GM19025 (cell line): ENCODE measurements at regions not wholly inside any gene's neighbourhood (a gene's known extent, or its start where the extent isn't known, plus 50 kb on each side); places are given as distances from the start of the nearest gene placed in this dataset.

Experiments
- ATAC-seq: cut with Tn5 transposase; IDR thresholded peaks from one replicate; pipeline ENCODE4 v1.9.1; 2021; ENCODE audit warnings: mild to moderate bottlenecking, low read depth, moderate library complexity; ENCODE audit not compliant: unreplicated experiment

DNA sequence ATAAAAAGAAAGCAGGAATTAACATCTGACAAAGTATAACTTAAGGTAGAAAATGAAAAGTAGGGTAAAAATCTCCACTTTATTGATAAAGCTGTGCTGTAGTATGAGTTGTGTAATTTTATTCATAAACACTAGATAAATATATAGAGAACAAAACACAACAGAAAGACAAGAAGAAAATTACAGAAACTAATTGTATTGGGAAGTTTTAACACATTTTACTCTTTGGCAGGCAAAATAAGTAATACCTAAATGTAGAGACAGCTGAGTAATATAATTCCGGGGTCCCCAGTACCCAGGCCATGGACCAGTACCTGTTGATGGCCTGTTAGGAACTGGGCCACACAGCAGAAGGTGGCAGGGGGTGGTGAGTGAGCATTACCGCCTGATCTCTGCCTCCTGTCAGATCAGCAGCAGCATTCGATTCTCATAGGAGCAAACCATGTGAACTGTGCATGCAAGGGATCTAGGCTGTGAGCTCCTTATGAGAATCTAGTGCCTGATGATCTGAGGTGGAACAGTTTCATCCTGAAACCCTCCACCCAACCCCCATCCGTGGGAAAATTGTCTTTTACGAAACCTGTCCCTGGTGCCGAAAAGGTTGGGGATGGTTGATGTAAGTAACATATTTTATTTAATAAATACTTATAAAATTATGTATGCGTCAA, 84.4 kb upstream of the ETV6 start:
- no peak for ATAC-seq

DNA sequence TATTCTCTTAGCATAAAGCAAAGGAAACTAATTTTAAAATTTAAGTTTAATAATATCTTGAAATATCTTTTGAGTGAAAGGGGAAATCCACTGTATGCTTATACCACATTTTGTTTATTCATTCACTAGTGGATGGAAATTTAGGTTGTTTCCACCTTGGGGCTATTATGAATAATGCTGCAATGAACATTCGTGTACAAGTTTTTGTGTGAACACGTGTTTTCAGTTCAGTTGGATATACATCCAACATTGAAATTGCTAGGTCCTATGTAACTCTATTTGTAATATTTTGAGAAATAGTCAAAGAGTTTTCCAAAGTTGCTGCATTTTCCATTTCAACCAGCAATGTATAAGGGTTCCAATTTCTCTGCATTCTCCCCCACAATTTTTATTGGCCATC, 83.7 kb upstream of the ETV6 start:
- ATAC-seq, result no peak

DNA sequence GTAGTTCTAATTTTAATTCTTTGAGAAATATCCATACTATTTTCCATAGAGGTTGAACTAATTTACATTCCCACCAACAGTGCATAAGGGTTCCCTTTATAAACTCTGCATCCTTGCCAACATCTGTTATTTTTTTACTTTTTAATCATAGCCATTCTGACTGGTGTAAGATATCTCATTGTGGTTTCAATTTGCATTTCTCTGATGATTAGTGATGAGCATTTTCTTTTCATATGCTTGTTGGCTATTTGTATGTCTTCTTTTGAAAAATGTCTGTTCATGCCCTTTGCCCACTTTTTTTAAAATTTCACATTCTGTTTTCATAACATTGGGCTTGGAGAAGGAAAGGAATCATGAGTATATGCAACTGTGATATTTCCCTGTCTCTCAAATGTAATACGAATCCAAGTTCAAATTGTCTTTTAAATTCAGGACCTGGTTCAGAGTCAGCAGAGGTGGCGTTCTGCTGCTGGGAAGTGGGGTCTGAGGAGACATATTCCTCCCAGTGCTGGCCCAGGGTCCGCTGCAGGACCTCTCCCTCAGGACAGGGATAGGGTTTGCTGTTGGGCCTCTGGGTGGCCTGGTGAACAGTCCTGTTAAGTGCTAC, 81.2 kb upstream of the ETV6 start:
- ATAC-seq, result no peak

DNA sequence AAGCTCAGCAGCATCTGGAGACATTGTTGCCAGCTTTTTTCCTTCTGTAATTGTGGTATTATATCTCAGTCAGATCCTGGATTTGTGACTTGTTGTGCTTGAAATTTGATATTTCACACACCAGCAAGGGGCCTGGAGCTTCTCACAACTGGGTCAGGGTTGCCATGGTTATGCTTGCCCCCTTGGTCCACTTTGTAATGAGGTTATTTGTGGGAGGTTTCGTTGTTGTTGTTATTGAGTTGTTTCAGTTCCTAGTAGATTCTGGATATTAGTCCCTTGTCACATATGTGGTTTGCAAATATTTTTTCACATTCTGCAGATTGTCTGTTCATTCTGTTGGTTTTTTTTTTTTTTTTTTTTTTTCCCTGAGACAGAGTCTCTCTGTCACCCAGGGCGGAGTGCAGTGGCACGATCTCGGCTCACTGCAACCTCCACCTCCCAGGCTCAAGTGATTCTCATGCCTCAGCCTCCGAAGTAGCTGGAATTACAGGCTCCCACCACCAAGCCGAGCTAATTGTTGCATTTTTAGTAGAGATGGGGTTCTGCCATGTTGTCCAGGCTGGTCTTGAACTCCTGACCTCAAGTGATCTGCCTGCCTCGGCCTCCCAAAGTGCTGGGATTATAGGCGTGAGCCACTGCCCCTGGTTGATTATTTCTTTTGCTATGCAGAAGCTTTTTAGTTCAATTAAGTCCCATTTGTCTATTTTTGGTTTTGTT, 80.6 kb upstream of the ETV6 start:
- peak; percentile 88 for ATAC-seq

DNA sequence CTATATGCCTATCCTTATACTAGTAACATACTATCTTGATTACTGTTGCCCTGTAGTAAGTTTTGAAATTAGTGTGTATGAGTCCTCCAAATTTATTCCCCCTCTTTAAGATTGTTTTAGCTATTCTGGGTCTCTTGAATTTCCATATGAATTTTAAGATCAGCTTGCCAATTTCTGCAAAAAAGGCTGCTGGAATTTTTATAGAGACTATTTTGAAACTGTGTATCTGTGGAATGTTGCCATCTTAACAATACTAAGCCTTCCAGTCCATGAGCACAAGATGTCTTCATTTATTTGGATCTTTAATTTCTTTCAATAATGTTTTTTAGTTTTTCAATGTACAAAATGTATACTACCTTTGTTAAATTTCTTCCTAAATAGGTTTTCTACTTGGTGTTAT, 79.8 kb upstream of the ETV6 start:
- ATAC-seq, result no peak

DNA sequence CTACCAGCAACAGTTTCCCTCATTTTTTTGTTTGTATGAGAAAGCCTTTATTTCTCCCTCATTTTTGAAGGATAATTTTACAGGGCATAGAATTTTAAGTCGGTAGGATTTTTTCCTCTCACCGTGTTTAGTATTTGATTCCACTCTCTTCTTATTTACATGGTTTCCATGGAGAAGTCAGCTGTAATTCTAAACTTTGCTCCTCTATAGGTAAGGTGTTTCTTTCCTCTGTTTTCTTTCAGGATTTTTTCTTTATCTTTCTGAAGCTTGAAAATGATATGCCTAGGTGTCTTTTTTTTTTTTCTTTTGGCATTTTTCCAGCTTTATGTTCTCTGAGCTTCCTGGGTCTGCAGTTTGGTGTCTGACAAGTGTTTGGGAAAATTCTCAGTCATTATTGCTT, 75.6 kb upstream of the ETV6 start:
- no peak for ATAC-seq

DNA sequence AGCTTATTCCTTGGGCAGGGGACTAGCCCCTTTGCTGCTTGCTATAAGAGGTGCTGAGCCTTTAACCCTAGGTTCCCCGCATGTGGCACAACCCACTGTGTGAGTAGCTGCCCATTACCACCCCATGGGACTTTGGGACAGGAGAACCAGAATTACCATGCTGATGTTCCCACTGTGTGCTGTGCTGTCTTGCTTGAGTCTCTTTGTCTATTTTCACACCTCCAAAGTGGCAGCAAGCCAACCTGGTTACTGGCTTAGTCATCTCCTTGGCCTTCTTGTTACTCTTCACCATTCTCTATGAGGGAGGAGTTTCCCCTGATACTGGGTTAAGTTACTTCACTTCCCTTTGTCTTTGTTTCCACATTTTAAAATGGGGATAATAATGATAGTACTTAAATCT, 73.4 kb upstream of the ETV6 start:
- no peak for ATAC-seq

DNA sequence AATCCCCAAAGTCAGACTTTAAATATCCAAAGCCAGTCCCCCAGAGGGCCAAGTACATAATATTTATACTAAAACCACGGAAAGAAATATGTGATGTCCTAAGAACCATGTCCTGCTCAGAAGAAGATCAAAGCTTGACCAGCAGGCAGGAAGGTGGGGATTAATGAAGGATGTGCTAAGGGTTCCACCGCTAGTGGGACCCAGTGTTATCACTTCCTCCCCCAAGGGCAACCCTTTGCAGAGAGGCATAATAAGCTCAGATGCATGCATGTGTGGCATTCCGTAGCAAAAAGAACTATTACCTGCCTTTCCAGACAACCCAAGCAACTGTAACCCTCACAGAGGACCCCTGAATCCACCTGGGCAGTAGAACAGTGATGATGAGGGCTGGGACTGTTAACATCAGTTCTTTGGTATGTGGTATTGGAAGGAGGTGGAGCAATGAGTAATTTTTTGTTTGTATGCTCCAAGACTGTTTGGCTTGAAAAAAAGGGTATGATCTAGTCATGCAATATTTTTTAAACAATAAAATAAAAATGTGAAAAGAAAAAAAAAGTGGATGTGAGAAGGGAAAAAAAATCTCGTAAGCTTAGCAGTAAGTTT, 71.7 kb upstream of the ETV6 start:
- no peak for ATAC-seq

DNA sequence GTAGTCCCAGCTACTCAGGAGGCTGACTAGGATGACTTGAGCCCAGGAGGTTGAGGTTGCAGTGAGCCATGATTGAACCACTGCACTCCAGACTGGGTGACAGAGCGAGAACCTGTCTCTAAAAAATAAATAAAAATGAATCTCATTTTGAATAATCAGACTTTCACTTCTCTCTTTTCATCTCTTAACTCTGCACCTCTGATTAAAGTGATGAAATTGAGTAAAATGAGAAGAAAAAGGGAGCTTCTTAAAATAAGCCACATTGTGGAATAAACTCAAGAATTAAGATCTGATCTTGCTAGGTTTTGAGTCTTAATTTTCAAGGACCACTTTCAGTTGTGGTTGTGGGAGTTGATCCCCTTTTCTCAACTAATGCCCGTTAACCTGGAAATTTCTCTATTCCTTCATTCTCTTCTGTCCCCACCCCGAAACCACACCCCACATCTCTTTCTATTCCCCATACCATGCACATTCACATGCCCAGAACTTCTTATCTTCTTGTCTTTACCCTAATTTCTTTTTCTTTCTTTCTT, 70.9 kb upstream of the ETV6 start:
- ATAC-seq, result peak; percentile 57

DNA sequence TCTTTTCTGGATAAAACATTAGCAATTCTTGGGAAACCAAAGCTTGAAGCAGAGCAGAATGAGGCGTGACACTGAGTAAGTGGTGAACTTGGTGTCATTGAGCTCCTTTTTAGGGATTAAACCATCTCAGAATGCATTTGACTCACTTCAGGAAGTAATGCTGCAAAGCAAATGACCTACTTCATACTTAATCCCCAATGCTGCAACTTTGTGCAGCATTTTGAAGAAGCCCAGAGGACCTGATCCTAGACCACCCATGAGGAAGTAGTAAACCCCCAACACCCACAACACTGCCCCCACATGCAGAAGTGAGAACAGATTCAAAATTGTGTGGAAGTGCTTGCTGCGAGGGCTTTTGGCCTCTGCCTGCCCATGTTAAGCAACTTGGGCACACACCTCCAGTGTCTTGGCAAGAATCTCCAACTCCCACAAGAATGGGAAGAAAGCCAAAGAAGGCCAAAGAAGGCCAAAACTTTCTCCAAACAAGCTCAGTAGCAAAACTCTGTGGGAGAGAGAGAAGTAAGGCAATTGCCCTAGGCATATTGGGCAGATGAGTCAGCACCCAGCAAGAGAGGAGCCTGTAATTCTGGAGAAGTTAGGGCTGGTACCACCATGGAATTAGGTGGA, 69.2 kb upstream of the ETV6 start:
- no peak for ATAC-seq

DNA sequence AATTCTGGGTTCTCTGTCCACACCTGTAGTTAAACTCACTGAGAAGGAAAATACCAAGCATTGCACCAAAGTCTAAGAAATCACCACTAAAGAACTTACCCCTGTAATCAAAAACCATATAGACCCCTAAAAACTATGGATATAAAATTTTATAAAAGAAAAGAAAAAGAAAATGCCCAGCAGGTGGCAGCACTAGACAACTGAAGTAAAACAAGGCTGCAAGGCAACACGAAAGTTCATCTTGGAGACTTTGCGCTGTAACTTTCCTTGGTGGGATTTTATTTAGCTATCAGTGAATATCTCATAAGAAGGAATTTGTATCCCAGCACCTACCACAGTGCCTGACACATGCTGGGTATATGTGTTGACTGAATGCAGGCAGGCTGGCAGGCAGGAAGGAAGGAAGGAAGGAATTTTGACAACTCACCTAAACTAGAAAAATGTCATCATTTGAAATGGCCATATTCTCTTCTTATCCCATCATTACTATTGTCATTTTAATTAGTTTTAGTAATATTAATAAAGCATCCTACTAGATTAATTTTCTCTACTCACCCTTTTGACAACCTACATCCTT, 68.2 kb upstream of the ETV6 start:
- ATAC-seq, result no peak

DNA sequence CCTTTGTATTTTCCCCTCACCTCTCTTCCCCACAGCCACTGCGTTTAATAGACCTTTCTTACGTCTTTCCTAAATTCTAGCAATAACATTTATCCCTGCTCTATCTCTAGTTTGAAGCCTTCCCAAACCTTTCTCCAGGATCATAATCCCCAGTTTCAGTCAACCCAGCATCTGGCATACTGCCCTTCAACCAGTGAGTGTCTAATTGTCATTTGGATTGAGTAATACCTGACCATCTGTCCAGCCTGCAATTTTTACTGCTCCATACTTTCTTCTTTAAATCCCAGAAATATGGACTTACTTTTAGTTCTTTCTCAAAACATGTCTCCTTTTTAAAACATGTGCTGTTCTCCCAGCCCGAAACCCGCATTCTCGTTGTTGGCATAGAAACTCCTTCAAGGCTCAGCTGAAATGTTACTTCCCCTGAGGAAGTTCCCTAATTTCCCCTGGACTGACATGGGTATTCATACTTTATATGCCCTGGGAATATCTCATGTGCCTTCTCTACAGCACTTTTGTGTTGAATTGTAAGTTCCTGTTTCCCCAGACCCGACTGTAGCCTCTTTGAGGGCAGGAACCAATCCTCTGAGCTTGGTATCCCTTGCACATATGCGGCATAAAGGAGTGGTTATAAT, 65.1 kb upstream of the ETV6 start:
- no peak for ATAC-seq

DNA sequence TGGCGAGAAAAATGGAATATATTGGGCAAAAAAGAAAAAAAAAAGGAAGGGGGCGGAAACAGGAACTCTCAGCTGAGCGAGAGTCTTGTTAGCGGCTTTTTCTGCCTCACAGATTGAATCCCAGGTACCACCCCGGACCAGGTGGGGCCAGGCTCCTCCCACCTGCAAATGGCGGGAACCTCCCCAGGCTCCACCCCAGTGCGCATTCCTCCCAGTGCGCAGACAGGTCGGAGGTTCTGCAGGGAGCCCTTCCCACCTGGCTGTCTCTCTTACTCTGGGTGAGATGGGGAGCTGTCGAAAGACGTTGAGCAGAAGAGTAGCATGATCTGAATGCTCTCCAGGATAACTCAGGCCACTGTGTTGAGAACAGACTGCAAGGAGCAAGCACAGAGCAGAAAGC, 57.0 kb upstream of the ETV6 start:
- ATAC-seq, result no peak

DNA sequence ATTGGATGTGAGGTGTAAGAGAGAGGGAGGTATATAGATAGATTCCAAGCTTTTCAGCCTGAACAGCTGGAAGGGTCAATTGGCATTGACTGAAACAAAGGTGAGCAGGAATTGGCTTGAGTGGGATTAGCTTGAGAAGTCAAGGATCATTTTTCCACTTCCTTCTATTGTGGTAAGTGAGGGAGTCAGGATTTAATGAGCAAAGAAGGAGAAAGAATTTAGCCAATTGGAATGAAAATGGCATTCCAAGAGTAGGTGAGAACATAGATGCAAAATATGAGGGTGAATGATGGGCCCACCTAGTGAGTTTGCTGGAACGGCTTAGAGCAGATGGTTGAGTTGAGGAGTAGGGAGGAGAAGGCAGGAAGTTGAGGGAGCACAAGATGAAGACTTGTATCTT, 56.5 kb upstream of the ETV6 start:
- ATAC-seq, result no peak

DNA sequence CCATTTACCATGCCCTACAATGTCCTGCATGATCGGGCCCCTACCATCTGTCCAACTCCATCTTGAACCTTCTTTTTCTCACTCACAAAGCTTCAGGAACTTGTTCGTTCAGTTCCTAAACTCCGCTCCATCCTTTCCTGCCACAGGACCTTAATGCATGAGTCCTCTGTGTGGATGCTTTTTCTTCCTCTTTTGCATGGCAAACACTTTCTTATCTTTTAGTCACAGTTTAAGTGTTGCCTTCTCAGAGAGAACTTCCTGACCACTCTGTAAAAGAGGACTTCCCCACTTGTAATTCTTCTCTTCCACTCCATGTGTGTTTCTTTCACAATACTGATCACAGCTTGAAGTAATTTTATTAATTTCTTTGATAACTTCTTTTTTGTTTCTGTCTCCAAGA, 54.4 kb upstream of the ETV6 start:
- ATAC-seq, result no peak

DNA sequence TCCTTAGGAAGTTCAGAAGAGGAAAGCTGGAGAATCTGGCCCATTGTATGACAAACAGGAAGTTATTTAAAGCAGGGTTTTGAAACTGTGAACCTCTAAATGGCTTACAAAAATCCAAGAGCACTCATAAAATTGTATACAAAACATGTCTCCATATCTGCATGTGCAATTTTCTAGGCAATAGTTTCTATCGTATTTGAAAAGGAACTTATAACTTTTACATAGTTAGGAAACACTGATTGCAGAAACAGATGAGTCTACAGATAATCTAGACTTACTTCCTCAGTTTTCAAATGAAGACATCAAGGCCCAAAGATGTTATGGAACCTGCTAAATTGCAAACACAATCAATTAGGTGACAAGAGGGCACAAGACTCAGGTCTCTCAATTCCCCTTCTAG, 53.3 kb upstream of the ETV6 start:
- ATAC-seq, result no peak

DNA sequence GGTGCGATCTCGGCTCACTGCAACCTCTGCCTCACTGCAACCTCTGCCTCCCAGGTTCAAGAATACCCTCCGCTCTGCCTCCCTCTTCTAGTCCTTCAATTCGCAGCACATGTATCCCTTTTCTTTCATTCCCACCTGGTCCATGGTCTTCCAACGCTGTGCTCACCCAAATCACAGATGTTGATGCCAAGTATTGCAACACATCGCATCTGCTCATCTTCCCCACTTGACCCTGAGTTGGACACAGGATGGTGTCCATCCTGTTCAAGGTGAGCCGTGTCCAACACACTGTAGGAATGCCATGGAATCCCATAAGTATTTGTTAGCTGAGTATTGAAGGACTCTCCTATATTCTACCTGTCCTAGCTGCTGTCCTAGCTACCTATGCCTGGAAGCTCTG, 50.6 kb upstream of the ETV6 start:
- no peak for ATAC-seq
